DMS53 treated with DMSO at 0.1 percent for 48 hours (cell line): ENCODE measurements at regions not wholly inside any gene's neighbourhood (a gene's known extent, or its start where the extent isn't known, plus 50 kb on each side); places are given as distances from the start of the nearest gene placed in this dataset.

ENCODE experiments used
- DNase-seq: peaks from one replicate; lab custom pipeline; 2025; ENCODE audit not compliant: unreplicated experiment; lab: John Stamatoyannopoulos, UW

- no peak for DNase-seq
These were observed 63.7 kb upstream of the POU3F3 start for GRCh38 chr2:104790100-104790811.

- DNase-seq = no peak
These were observed 62.9 kb upstream of the POU3F3 start for GRCh38 chr2:104790901-104791495.

- DNase-seq = no peak
These were observed 59.9 kb upstream of the POU3F3 start for GRCh38 chr2:104793966-104794365.

GRCh38 chr2:104794441-104794840, 59.5 kb upstream of the POU3F3 start:
- no peak for DNase-seq
